Activated naive CD4-positive, alpha-beta T cell treated with Interleukin-2 at 50 U/mL for 16 hours (primary cell): ENCODE measurements at regions not wholly inside any gene's neighbourhood (a gene's known extent, or its start where the extent isn't known, plus 50 kb on each side); places are given as distances from the start of the nearest gene placed in this dataset.
A peak's percentile ranks its signal among the peaks of the same experiment; 100 is the strongest.
"Not testable (repeated sequence)": the region's sequence is repeated elsewhere in the genome, so short reads cannot be mapped to it uniquely, and the experiment has no call there.

Experiments
- DNase-seq: peaks from one replicate; pipeline ENCODE4 v3.0.0-alpha.2; 2020

GRCh38 chr3:153448151-153448829, 286.3 kb downstream of the RAP2B start:
- no peak for DNase-seq

DNA sequence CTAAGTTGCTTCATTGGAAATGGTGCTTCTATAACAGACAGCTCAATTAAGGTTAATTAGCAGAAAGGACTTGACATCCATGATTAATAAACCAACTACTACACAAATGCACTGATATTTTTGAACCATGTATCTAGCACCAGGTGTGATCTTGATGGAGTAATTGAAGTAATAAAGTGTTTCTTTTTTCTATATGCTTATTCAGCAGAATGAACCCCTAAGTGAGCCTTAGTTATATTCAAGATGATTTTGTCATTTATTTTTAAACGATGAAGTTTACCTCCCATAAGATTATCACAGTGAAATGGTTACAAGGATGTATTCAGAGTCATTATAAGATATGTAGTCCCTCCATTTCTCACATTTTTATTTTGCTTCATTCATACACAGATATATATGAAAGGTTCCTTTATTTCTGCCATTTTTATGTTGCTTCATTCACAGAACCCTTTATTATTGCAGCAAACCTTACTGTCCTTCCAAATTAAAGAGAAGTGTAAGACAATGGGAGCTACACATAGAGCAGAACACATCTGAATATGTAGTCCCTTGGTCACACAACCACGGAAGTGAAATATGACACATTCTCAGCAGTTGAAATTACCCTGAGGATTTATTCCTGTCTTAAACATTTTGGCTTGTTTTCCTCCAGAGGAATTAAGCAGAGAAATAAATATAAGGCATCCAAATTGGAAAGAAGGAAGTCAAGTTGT, 295.0 kb downstream of the RAP2B start:
- no peak for DNase-seq

DNA sequence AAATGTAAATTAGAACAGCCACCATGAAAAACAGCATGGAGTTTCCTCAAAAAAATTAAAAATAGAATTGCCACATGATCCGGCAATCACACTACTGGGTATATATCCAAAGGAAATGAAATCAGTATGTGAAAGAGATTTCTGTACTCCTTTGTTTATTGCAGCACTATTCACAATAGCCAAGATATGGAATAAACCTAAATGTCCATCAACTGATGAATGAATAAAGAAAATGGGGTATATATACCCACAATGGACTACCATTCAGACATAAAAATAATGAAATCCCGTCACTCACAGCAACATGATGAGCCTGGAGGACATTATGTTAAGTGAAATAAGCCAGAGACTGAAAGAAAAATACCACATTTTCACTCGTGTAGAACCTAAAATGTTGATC, 296.9 kb downstream of the RAP2B start:
- no peak for DNase-seq

GRCh38 chr3:153462545-153462944, 300.5 kb downstream of the RAP2B start:
- DNase-seq, result no peak

DNA sequence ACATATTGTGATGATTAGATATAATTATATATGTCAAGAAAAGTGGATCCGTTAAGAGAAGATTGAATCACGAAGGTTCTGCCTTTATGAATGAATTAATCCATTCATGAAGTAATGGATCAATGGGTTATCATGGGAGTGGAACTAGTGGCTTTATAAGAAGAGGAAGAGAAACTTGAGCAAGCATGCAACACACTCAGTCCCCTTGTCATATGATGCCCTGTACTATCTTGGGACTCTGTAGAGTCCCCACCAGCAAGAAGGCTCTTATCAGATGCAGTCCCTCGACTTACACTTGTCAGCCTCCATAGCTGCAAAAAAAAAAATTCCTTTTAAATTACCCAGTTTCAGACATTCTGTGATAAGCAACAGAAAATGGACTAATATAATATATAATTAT, 301.9 kb downstream of the RAP2B start:
- DNase-seq, result no peak

DNA sequence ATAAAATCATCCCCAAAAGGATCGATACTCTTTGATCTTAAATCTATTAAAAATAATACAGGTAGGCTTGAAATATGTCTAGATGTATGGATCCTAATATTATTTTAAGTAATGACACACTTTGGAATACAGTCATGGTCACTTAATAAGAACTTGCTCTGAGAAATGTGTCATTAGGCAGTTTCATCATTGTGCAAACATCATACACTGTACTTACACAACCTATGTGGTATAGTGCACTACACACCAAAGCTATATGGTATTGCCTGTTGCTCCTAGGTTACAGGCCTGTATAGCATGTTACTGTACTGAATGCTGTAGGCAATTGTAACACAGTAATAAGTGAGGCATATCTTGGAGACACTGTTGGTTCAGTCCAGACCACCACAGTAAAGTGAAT, 307.1 kb downstream of the RAP2B start:
- DNase-seq, result no peak

GRCh38 chr3:153484842-153485241, 322.8 kb downstream of the RAP2B start:
- no peak for DNase-seq

- DNase-seq, result no peak
Measured at GRCh38 chr3:153495422-153495821, 333.4 kb downstream of the RAP2B start.

- DNase-seq, result no peak
Measured at GRCh38 chr3:153502682-153503081, 340.7 kb downstream of the RAP2B start.

GRCh38 chr3:153503873-153504272, 341.8 kb downstream of the RAP2B start:
- DNase-seq, result no peak

DNA sequence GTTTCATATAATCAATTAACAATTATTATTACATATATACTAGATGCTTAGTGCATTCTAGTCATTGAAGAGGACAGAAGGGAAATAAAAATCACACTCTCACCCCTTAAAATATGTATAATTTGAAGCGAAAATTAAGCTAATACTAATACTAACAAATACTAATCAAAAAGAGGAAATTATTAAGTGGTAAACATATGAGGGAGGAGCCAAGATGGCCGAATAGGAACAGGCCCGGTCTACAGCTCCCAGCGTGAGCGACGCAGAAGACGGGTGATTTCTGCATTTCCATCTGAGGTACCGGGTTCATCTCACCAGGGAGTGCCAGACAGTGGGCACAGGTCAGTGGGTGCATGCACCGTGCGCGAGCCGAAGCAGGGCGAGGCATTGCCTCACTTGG, 344.2 kb downstream of the RAP2B start:
- not testable (repeated sequence) for DNase-seq

DNA sequence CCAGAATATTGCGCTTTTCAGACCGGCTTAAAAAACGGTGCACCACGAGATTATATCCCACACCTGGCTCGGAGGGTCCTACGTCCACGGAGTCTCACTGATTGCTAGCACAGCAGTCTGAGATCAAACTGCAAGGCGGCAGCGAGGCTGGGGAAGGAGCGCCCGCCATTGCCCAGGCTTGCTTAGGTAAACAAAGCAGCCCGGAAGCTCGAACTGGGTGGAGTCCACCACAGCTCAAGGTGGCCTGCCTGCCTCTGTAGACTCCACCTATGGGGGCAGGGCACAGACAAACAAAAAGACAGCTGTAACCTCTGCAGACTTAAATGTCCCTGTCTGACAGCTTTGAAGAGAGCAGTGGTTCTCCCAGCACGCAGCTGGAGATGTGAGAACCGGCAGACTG, 344.7 kb downstream of the RAP2B start:
- DNase-seq, result not testable (repeated sequence)

- peak; percentile 3 for DNase-seq
Measured at GRCh38 chr3:153513236-153513635, 351.2 kb downstream of the RAP2B start.

DNA sequence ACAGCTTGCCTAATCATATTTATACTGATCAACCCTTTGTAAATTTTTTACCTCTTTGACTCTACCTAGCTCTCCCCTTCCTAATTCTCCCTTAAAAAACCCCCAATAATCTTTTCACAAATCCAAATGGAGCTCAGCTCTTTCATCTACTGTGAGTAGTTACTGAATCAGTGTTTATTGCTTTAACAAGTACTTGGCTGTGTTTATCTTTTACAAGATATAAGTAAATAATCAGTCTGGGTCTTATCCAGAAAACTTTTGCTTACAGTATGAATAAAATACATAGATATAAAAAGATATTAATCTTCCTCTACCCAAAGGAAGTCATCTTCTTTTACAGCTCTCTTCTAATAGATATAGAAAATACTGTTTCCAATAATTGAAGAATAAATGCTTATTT, 366.4 kb downstream of the RAP2B start:
- no peak for DNase-seq

DNA sequence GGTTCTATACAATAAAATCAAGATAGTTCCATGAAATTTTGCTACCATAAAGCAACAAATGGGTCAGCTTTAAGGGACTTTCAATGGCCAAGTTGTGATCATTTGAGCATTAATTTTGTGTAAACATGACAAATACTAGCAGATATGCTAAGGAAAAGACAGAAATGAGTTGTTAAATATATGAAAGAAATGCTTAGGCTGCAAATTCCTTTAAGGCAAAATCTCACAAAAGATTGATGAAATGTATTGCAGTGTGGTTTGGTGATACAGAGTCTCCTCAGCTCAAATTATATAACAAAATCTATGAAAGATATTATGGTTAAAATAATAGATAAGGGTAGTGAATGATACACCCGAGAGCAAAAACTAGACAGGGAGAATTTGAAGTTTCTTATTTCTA, 377.2 kb downstream of the RAP2B start:
- DNase-seq, result no peak

DNA sequence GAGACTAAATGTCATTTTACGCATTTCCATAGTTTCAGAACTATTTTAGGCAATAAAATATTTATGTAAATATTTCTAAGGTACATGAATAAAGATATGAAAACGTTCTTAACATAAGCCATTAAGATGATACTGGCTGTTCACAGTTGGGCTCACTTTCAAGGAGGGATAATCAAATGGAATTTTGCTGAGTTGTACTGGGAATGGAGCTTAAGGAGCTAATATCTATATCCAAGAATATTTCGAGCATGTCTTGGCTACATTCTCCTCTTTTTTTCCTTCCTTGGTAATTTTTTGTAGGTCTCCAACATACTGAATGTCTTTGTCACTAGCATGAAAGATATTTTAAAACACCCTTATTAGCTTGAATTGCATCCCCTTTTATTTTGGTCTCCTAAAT, 383.4 kb downstream of the RAP2B start:
- DNase-seq, result no peak

- DNase-seq, result no peak
Measured at GRCh38 chr3:153547970-153548369, 385.9 kb downstream of the RAP2B start.

DNA sequence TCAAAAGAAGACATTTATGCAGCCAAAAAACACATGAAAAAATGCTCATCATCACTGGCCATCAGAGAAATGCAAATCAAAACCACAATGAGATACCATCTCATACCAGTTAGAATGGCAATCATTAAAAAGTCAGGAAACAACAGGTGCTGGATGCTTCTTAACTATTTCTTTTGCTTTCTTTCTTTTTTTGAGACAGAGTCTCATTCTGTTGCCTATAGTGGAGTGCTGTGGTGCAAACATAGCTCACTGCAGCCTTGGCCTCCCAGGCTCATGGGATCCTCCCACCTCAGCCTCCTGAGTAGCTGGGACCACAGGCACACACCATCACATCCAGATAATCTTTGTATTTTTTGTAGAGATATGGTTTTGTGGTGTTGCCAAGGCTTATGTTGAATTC, 387.7 kb downstream of the RAP2B start:
- DNase-seq, result not testable (repeated sequence)

DNA sequence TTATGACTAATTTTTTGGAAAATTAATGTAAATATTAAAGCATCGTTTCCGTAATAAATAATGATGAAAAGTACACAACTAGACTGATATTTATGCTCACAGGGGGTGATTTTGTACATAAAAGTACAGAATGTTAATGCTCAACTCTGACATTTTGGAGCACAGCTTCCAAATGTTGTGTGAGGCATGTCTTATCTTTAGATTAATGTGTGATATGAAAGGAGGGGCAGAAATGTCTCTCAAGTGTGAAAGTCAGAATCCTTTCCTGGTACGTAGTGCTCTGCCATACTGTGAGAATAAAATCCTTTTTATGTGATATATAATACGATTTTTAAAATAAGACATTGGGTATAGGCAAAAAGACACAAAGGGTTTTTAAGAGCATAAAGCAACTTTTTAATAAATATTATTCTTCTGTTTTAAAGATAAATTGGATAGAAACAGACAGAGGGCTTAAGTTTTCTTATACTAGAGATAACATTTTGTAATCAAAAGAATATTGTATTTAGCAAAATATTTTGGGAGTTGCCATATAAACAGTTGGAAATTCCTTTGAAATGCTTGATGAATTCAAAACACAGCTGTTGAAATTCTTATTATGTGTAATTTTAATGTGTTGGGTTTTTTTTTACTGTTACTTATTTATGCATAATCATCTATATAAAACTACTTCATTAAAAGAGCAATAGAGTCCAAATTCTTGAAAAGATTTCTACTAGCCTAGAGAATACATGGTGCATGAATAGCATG, 389.7 kb downstream of the RAP2B start:
- no peak for DNase-seq

DNA sequence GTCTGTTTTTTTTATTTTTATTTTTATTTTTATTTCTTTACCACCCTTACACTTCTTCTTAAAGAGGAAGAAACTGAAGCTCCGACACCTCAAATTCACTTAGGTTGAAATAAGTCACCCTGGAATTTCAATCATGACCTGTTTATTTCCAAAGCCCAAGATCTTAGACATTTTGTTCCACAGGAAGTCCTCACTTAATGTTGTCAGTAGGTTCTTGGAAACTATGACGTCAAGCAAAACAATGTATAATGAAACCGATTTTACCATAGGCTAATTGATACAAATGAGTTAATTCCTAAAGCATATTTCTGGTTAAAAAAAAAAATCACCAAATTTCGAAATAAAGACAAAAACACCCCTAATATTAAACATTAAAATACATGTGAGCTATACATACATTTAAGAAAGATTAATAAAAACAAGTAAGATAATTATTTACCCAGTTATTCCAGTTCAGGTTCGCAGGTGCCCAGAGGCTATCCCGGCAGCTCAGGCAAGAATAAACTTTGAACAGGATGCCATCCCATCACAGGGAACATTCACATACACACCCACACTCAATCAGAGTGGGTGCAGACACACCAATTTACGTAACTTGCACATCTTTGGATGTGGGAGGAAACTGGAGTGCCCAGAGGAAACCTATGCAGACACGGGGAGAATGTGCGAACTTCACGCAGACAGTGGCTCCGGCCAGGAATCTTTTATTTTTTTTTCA, 391.0 kb downstream of the RAP2B start:
- no peak for DNase-seq

- DNase-seq, result no peak
Measured at GRCh38 chr3:153553605-153553945, 391.5 kb downstream of the RAP2B start.

GRCh38 chr3:153555919-153556318, 393.9 kb downstream of the RAP2B start:
- no peak for DNase-seq

GRCh38 chr3:153559366-153559765, 397.3 kb downstream of the RAP2B start:
- DNase-seq, result not testable (repeated sequence)

- DNase-seq, result no peak
Measured at GRCh38 chr3:153567011-153567410, 405.0 kb downstream of the RAP2B start.
